ENCODE measurements at regions not wholly inside any gene's neighbourhood (a gene's known extent, or its start where the extent isn't known, plus 50 kb on each side); places are given as distances from the start of the nearest gene placed in this dataset.

GRCh38 chr21:31802331-31802730 lies 70.4 kb upstream of the SCAF4 start:
- ATAC-seq (no peak), DNase-seq (ENCODE audit: low spot score) (no peak)
- peaks cover 21% of the 10 kb centered on the region for H3K4me1 Mint-ChIP-seq
- ChIA-PET CTCF (no interaction called here), POLR2A (no interaction called here)
- TF ChIP-seq ATF1 (CRISPR knock-in tag; IDR thresholded peaks at IDR 0.05) (no peak), NR2C2 (CRISPR knock-in tag; IDR thresholded peaks at IDR 0.05) (no peak), ETV6 (CRISPR knock-in tag; IDR thresholded peaks at IDR 0.05) (no peak), AFF4 (CRISPR knock-in tag; IDR thresholded peaks at IDR 0.05; ENCODE audit: borderline replicate concordance) (no peak), TEAD1 (CRISPR knock-in tag; IDR thresholded peaks at IDR 0.05) (no peak), ZNF317 (CRISPR knock-in tag; IDR thresholded peaks at IDR 0.05; ENCODE audit: borderline replicate concordance, low read depth) (no peak), ATF6 (CRISPR knock-in tag; IDR thresholded peaks at IDR 0.05) (no peak), MXD4 (CRISPR knock-in tag; IDR thresholded peaks at IDR 0.05; ENCODE audit: borderline replicate concordance) (no peak), RELA (CRISPR knock-in tag; IDR thresholded peaks at IDR 0.05; ENCODE audit: borderline replicate concordance) (no peak), ZMAT4 (CRISPR knock-in tag; IDR thresholded peaks at IDR 0.05) (no peak), ATF3 (CRISPR knock-in tag; conservative IDR thresholded peaks at IDR 0.05) (no peak), HMGXB4 (CRISPR knock-in tag; IDR thresholded peaks at IDR 0.05) (no peak), ZNF423 (CRISPR knock-in tag; IDR thresholded peaks at IDR 0.05) (no peak), PRRX2 (CRISPR knock-in tag; IDR thresholded peaks at IDR 0.05) (no peak), FOXP4 (CRISPR knock-in tag; IDR thresholded peaks at IDR 0.05) (no peak), RORB (CRISPR knock-in tag; IDR thresholded peaks at IDR 0.05) (no peak), AR (CRISPR knock-in tag; IDR thresholded peaks at IDR 0.05) (no peak), SMAD4 (CRISPR knock-in tag; IDR thresholded peaks at IDR 0.05) (no peak)
- H3K4me3 Mint-ChIP-seq: no peak overlapping the region
- H3K36me3 Mint-ChIP-seq: no peaks in the 10 kb centered on the region
- H3K27me3 Mint-ChIP-seq (ENCODE audit: low read depth): no peaks in the 10 kb centered on the region; the same call in 1 of the 2 replicates
- no peak overlapping the region for H3K27ac Mint-ChIP-seq
- H3K9me3 Mint-ChIP-seq: peaks cover 4% of the 10 kb centered on the region; the same call in 1 of the 2 replicates

Data from WTC11 (cell line).